ENCODE measurements at regions not wholly inside any gene's neighbourhood (a gene's known extent, or its start where the extent isn't known, plus 50 kb on each side); places are given as distances from the start of the nearest gene placed in this dataset.

DNA sequence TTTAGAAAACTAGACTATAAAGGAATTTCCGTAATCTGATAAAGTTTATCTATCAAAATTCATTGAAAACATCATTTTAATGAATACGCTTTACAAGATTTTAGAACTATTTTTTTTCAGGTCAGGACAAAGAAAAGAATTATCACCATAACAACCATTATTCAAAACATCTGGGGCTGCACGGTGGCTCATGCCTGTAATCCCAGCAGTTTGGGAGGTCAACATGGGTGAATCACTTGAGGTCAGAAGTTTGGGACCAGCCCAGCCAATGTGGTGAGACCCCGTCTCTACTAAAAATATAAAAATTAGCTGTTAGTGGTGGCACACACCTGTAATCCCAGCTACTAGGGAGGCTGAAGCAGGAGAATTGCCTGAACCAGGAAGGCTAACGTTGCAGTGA, 260.4 kb downstream of the WNT5A start:
- TF ChIP-seq, protein P1, sequence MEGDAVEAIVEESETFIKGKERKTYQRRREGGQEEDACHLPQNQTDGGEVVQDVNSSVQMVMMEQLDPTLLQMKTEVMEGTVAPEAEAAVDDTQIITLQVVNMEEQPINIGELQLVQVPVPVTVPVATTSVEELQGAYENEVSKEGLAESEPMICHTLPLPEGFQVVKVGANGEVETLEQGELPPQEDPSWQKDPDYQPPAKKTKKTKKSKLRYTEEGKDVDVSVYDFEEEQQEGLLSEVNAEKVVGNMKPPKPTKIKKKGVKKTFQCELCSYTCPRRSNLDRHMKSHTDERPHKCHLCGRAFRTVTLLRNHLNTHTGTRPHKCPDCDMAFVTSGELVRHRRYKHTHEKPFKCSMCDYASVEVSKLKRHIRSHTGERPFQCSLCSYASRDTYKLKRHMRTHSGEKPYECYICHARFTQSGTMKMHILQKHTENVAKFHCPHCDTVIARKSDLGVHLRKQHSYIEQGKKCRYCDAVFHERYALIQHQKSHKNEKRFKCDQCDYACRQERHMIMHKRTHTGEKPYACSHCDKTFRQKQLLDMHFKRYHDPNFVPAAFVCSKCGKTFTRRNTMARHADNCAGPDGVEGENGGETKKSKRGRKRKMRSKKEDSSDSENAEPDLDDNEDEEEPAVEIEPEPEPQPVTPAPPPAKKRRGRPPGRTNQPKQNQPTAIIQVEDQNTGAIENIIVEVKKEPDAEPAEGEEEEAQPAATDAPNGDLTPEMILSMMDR (IDR thresholded peaks at IDR 0.05) = no peak
- TF ChIP-seq POLR2A (IDR thresholded peaks at IDR 0.05) = no peak
